Fibroblast of lung (primary cell): ENCODE measurements at regions not wholly inside any gene's neighbourhood (a gene's known extent, or its start where the extent isn't known, plus 50 kb on each side); places are given as distances from the start of the nearest gene placed in this dataset.
"Not testable (repeated sequence)": the region's sequence is repeated elsewhere in the genome, so short reads cannot be mapped to it uniquely, and the experiment has no call there.

Source experiments
- CTCF ChIP-seq, 2 donors: IDR thresholded peaks in 1 of 2; conservative IDR thresholded peaks in 1 of 2; 1 replicate in 1 of 2; 2 replicates in 1 of 2; pipeline ENCODE4 v1.5.1; 2011 to 2012; ENCODE audit warnings: low read length in 2 of 2, control low read depth in 1 of 2, inconsistent platforms in 1 of 2, low read depth in 1 of 2, mild to moderate bottlenecking in 1 of 2
- EZH2 ChIP-seq: IDR thresholded peaks from 2 replicates; pipeline ENCODE4 v1.5.1; 2012; ENCODE audit warnings: low read length, control low read depth, mild to moderate bottlenecking; ENCODE audit errors: missing control alignments

DNA sequence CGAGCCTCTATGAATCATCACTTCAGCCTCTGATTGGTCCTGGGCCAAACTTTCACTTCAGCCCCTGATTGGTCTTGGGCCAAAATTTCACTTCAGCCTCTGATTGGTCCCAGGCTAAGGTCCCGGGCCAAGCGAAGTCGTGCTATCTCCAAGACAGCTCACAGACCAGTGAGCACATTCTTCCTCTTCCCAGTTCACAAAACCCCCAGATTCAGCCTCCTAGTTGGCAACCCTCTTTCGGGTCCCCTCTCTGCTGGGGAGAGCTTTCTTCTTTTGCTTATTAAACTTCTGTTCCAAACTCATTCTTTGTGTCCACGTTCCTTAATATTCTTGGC lies 314.3 kb upstream of the ZNF337 start:
- TF ChIP-seq CTCF (conservative IDR thresholded peaks at IDR 0.05 in 1 of 2, IDR thresholded peaks at IDR 0.05 in 1 of 2; ENCODE audit: low read depth in 1 of 2, low read length in 2 of 2); EZH2: not testable (repeated sequence)
